HEK293 (cell line): ENCODE measurements at regions not wholly inside any gene's neighbourhood (a gene's known extent, or its start where the extent isn't known, plus 50 kb on each side); places are given as distances from the start of the nearest gene placed in this dataset.

Experiments
- CTCF ChIP-seq: fragments of 450-650 bp; formaldehyde crosslinking; IDR thresholded peaks from 2 replicates; pipeline ENCODE4 v1.5.1; 2016; ENCODE audit warnings: missing biosample characterization, missing genetic modification characterization
- KLF10 ChIP-seq: fragments of 450-650 bp; IDR thresholded peaks from 2 replicates; pipeline ENCODE4 v1.5.1; 2018; ENCODE audit warnings: missing biosample characterization, mild to moderate bottlenecking, missing genetic modification characterization
- MYNN ChIP-seq: fragments of 450-650 bp; formaldehyde crosslinking; IDR thresholded peaks from 2 replicates; pipeline ENCODE4 v1.5.1; 2016; ENCODE audit warnings: missing biosample characterization, missing genetic modification characterization, borderline replicate concordance
- RBAK ChIP-seq: fragments of 450-650 bp; formaldehyde crosslinking; IDR thresholded peaks from 2 replicates; pipeline ENCODE4 v1.5.1; 2016; ENCODE audit warnings: missing biosample characterization, missing genetic modification characterization
- REST ChIP-seq: fragments of 450-650 bp; formaldehyde crosslinking; IDR thresholded peaks from 2 replicates; pipeline ENCODE4 v1.5.1; 2016; ENCODE audit warnings: missing biosample characterization, missing genetic modification characterization
- YY1 ChIP-seq: fragments of 450-650 bp; formaldehyde crosslinking; IDR thresholded peaks from 2 replicates; pipeline ENCODE4 v1.5.1; 2018; ENCODE audit warnings: missing biosample characterization, missing genetic modification characterization
- ZNF24 ChIP-seq: fragments of 450-650 bp; formaldehyde crosslinking; IDR thresholded peaks from 2 replicates; pipeline ENCODE4 v1.5.1; 2016; ENCODE audit warnings: missing biosample characterization, missing genetic modification characterization
- ZNF274 ChIP-seq, 2 experiments: fragments of 200-500 bp in 1 of 2; fragments of 450-650 bp in 1 of 2; sonication (Bioruptor generic) in 1 of 2; formaldehyde crosslinking in 1 of 2; IDR thresholded peaks; 2 replicates each; pipeline versions ENCODE4 v1.5.1 to v1.6.1; 2014 to 2016; ENCODE audit warnings: borderline replicate concordance in 1 of 2, inconsistent platforms in 1 of 2, low read length in 1 of 2, missing biosample characterization in 1 of 2, missing genetic modification characterization in 1 of 2
- TF ChIP-seq, protein P1 (sequence below): fragments of 450-650 bp; formaldehyde crosslinking; IDR thresholded peaks from 2 replicates; pipeline ENCODE4 v1.5.1; 2016; ENCODE audit warnings: missing biosample characterization, missing genetic modification characterization

DNA sequence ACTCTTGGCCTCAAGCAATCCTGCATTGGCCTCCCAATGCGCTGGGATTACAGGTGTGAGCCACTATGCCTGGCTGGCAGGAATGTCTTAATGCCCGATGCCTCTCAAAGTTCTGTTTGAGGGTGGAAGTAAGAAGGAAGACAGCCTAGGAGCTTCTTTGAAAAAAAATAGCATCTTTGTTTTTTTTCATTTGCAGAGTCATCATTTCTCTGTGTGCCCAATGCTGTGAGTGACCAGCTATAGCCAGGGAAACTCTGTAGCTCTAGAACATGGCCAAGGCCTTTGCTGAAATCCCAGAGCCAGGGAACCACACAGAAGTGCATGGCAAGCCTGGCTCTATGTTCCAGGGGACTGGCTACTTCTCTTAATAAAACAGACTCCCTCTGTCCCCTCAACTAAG, 260.0 kb downstream of the C1D start:
- no peak for TF ChIP-seq KLF10 (tag by site-specific recombination)
- no peak for TF ChIP-seq CTCF
- TF ChIP-seq, protein P1, sequence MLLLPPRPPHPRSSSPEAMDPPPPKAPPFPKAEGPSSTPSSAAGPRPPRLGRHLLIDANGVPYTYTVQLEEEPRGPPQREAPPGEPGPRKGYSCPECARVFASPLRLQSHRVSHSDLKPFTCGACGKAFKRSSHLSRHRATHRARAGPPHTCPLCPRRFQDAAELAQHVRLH: no peak
- no peak for TF ChIP-seq REST (tag by site-specific recombination)
- no peak for TF ChIP-seq MYNN (tag by site-specific recombination)
- TF ChIP-seq ZNF274 (IDR thresholded peaks at IDR 0.05; ENCODE audit: low read length): no peak
- TF ChIP-seq ZNF274 (tag by site-specific recombination; IDR thresholded peaks at IDR 0.05; ENCODE audit: borderline replicate concordance): no peak
- TF ChIP-seq YY1: no peak
- no peak for TF ChIP-seq RBAK (tag by site-specific recombination)
- no peak for TF ChIP-seq ZNF24
